ENCODE measurements at regions not wholly inside any gene's neighbourhood (a gene's known extent, or its start where the extent isn't known, plus 50 kb on each side); places are given as distances from the start of the nearest gene placed in this dataset.

- TF ChIP-seq MAX (IDR thresholded peaks at IDR 0.05): no peak
- no peak for TF ChIP-seq EP300 (IDR thresholded peaks at IDR 0.05; ENCODE audit: borderline replicate concordance)
- TF ChIP-seq REST (IDR thresholded peaks at IDR 0.05; ENCODE audit: low read depth): no peak
- no peak for TF ChIP-seq FOXM1 (IDR thresholded peaks at IDR 0.05; ENCODE audit: borderline replicate concordance, low read depth)
- no peak for TF ChIP-seq TAF1 (IDR thresholded peaks at IDR 0.05; ENCODE audit: low read depth)
- TF ChIP-seq USF1 (IDR thresholded peaks at IDR 0.05): no peak
- no peak for TF ChIP-seq TCF12 (IDR thresholded peaks at IDR 0.05; ENCODE audit: low read depth)
- TF ChIP-seq CREB1 (IDR thresholded peaks at IDR 0.05; ENCODE audit: low read depth): no peak
- no peak for TF ChIP-seq EGR1 (IDR thresholded peaks at IDR 0.05)
- TF ChIP-seq CEBPB (IDR thresholded peaks at IDR 0.05): no peak
Observed at GRCh38 chr17:79355165-79355564, 255.7 kb downstream of the RBFOX3 start.
